ENCODE measurements at regions not wholly inside any gene's neighbourhood (a gene's known extent, or its start where the extent isn't known, plus 50 kb on each side); places are given as distances from the start of the nearest gene placed in this dataset.

- TF ChIP-seq CTCF (IDR thresholded peaks at IDR 0.05; ENCODE audit: borderline replicate concordance, insufficient read depth, low read depth, low read length) = no peak
- no peak overlapping the region for H3K4me3 ChIP-seq (ENCODE audit: low read depth, low read length)
Measured at GRCh38 chr6:99768166-99768565, 161.5 kb downstream of the PRDM13 start.

GRCh38 chr6:99779631-99780555, 173.3 kb downstream of the PRDM13 start:
- no peak for TF ChIP-seq CTCF (IDR thresholded peaks at IDR 0.05; ENCODE audit: borderline replicate concordance, insufficient read depth, low read depth, low read length)
- no peak overlapping the region for H3K4me3 ChIP-seq (ENCODE audit: low read depth, low read length)

GRCh38 chr6:99780556-99780885, 173.9 kb downstream of the PRDM13 start:
- H3K4me3 ChIP-seq (ENCODE audit: low read depth, low read length) = no peak overlapping the region
- no peak for TF ChIP-seq CTCF (IDR thresholded peaks at IDR 0.05; ENCODE audit: borderline replicate concordance, insufficient read depth, low read depth, low read length)

- no peak overlapping the region for H3K4me3 ChIP-seq (ENCODE audit: low read depth, low read length)
- TF ChIP-seq CTCF (IDR thresholded peaks at IDR 0.05; ENCODE audit: borderline replicate concordance, insufficient read depth, low read depth, low read length) = no peak
Measured at GRCh38 chr6:99789767-99790166, 183.1 kb downstream of the PRDM13 start.

- TF ChIP-seq CTCF (IDR thresholded peaks at IDR 0.05; ENCODE audit: borderline replicate concordance, insufficient read depth, low read depth, low read length) = no peak
- no peak overlapping the region for H3K4me3 ChIP-seq (ENCODE audit: low read depth, low read length)
Measured at GRCh38 chr6:99790679-99791078, 184.0 kb downstream of the PRDM13 start.

GRCh38 chr6:99801805-99802204, 192.2 kb downstream of the MCHR2 start:
- TF ChIP-seq CTCF (IDR thresholded peaks at IDR 0.05; ENCODE audit: borderline replicate concordance, insufficient read depth, low read depth, low read length) = no peak

GRCh38 chr6:99802396-99803031, 191.5 kb downstream of the MCHR2 start:
- H3K4me3 ChIP-seq (ENCODE audit: low read depth, low read length) = no peak overlapping the region
- peak; percentile 11; the same call in 1 of the 2 replicates for TF ChIP-seq CTCF (IDR thresholded peaks at IDR 0.05; ENCODE audit: borderline replicate concordance, insufficient read depth, low read depth, low read length)

More at GRCh38 chr6:99801805-99802204, 192.2 kb downstream of the MCHR2 start:
- H3K4me3 ChIP-seq (ENCODE audit: low read depth, low read length) = no peak overlapping the region
